IMR-90 (cell line): ENCODE measurements at regions not wholly inside any gene's neighbourhood (a gene's known extent, or its start where the extent isn't known, plus 50 kb on each side); places are given as distances from the start of the nearest gene placed in this dataset.

ENCODE experiments used
- ATAC-seq: fragments of 200-7000 bp; cut with Tn5 transposase; 2 replicates; pipeline ENCODE4 v1.9.1; 2020; ENCODE audit warnings: low read depth, mild to moderate bottlenecking, moderate library complexity
- BruUV-seq: library from RNA; stranded (reverse); fragments of 400-500 nt; replicated peaks from 2 replicates; lab custom pipeline; 2021; lab: Mats Ljungman, UMichigan
- CTCF ChIA-PET: fragments of 300-600 bp; formaldehyde crosslinking; extraction: SDS; loops from one replicate; lab custom pipeline; 2021; ENCODE audit warnings: antibody characterized with exemption; lab: Yijun Ruan, JAX
- POLR2A ChIA-PET: fragments of 300-600 bp; sonication (Branson Sonifier 250); formaldehyde crosslinking; loops from one replicate; lab custom pipeline; 2022; ENCODE audit warnings: antibody characterized with exemption; ENCODE audit not compliant: unreplicated experiment; lab: Charles Lee
- DNase-seq: peaks from one replicate; pipeline ENCODE4 v3.0.0; 2013
- H2AFZ ChIP-seq: replicated peaks from 2 replicates; pipeline ENCODE3; 2013; ENCODE audit warnings: low read length, mild to moderate bottlenecking; ENCODE audit not compliant: poor library complexity
- H2AK5ac ChIP-seq: 2 replicates; pipeline ENCODE4 v1.6.1; 2013; ENCODE audit warnings: low read depth, low read length, inconsistent platforms
- H2AK9ac ChIP-seq: replicated peaks from 2 replicates; pipeline ENCODE3; 2013; ENCODE audit warnings: mild to moderate bottlenecking, low read depth, low read length, moderate library complexity; ENCODE audit not compliant: poor library complexity
- H2BK120ac ChIP-seq: 2 replicates; pipeline ENCODE4 v1.6.1; 2013; ENCODE audit warnings: low read depth, low read length, inconsistent platforms
- H2BK15ac ChIP-seq: 3 replicates; pipeline ENCODE4 v1.6.1; 2013; ENCODE audit warnings: low read depth, low read length, inconsistent platforms
- H2BK20ac ChIP-seq: 2 replicates; pipeline ENCODE4 v1.6.1; 2013; ENCODE audit warnings: low read depth, mild to moderate bottlenecking, inconsistent platforms, low read length, moderate library complexity
- H2BK5ac ChIP-seq: 2 replicates; pipeline ENCODE4 v1.6.1; 2013; ENCODE audit warnings: mild to moderate bottlenecking, low read depth, low read length, inconsistent platforms; ENCODE audit not compliant: poor library complexity, severe bottlenecking
- H3K14ac ChIP-seq: replicated peaks from 2 replicates; pipeline ENCODE4 v1.6.1; 2013; ENCODE audit warnings: low read depth, low read length, inconsistent platforms
- H3K18ac ChIP-seq: 2 replicates; pipeline ENCODE4 v1.6.1; 2013; ENCODE audit warnings: low read depth, low read length, control low read depth
- H3K23ac ChIP-seq: 2 replicates; pipeline ENCODE4 v1.6.1; 2013; ENCODE audit warnings: low read depth, low read length, inconsistent platforms
- H3K27ac ChIP-seq: 2 replicates; pipeline ENCODE4 v1.5.1; 2013; ENCODE audit warnings: mild to moderate bottlenecking, control low read depth, low read length; ENCODE audit not compliant: insufficient read depth
- H3K27me3 ChIP-seq: 2 replicates; pipeline ENCODE4 v1.6.1; 2013; ENCODE audit warnings: low read length; ENCODE audit not compliant: control insufficient read depth, insufficient read depth
- H3K36me3 ChIP-seq: 2 replicates; pipeline ENCODE4 v1.6.1; 2013; ENCODE audit warnings: low read length, mixed read lengths; ENCODE audit not compliant: control insufficient read depth, insufficient read depth
- H3K4ac ChIP-seq: 2 replicates; pipeline ENCODE4 v1.6.1; 2013; ENCODE audit warnings: low read depth, low read length, inconsistent platforms
- H3K4me1 ChIP-seq: 2 replicates; pipeline ENCODE4 v1.6.1; 2013; ENCODE audit warnings: low read length, mixed read lengths; ENCODE audit not compliant: control insufficient read depth, insufficient read depth
- H3K4me2 ChIP-seq: 2 replicates; pipeline ENCODE4 v1.6.1; 2013; ENCODE audit warnings: low read depth, mild to moderate bottlenecking, control low read depth, low read length, moderate library complexity
- H3K4me3 ChIP-seq: 2 replicates; pipeline ENCODE4 v1.5.1; 2013; ENCODE audit warnings: low read depth, mild to moderate bottlenecking, control low read depth, low read length, moderate library complexity; ENCODE audit not compliant: insufficient read depth
- H3K56ac ChIP-seq: 2 replicates; pipeline ENCODE4 v1.6.1; 2013; ENCODE audit warnings: low read length, inconsistent platforms; ENCODE audit not compliant: insufficient read depth; ENCODE audit errors: extremely low read depth
- H3K79me1 ChIP-seq, 2 experiments: 2 replicates each; pipeline ENCODE4 v1.6.1; 2013; ENCODE audit warnings: low read length in 2 of 2, inconsistent platforms in 1 of 2, low read depth in 1 of 2
- H3K9ac ChIP-seq: 2 replicates; pipeline ENCODE4 v1.6.1; 2013; ENCODE audit warnings: low read depth, low read length, control low read depth
- H3K9me1 ChIP-seq: 2 replicates; pipeline ENCODE4 v1.6.1; 2013; ENCODE audit warnings: low read length, inconsistent platforms; ENCODE audit not compliant: insufficient read depth
- H3K9me3 ChIP-seq: 2 replicates; pipeline ENCODE4 v1.6.1; 2013; ENCODE audit warnings: low read length; ENCODE audit not compliant: control insufficient read depth, insufficient read depth
- H4K20me1 ChIP-seq: 2 replicates; pipeline ENCODE4 v1.6.1; 2013; ENCODE audit warnings: low read length, inconsistent platforms; ENCODE audit not compliant: insufficient read depth
- H4K5ac ChIP-seq: 2 replicates; pipeline ENCODE4 v1.6.1; 2013; ENCODE audit warnings: mild to moderate bottlenecking, low read depth, low read length, control low read depth
- H4K8ac ChIP-seq, 2 experiments: 2 replicates each; pipeline ENCODE4 v1.6.1; 2013; ENCODE audit warnings: low read depth in 2 of 2, low read length in 2 of 2, control low read depth in 1 of 2, inconsistent platforms in 1 of 2
- H4K91ac ChIP-seq: 2 replicates; pipeline ENCODE4 v1.6.1; 2013; ENCODE audit warnings: low read depth, low read length, inconsistent platforms; ENCODE audit not compliant: insufficient read depth
- BHLHE40 ChIP-seq: fragments of 150-350 bp; IDR thresholded peaks from 2 replicates; pipeline ENCODE4 v1.6.1; 2016; ENCODE audit warnings: mild to moderate bottlenecking, low read depth, low read length
- CHD1 ChIP-seq: IDR thresholded peaks from 2 replicates; pipeline ENCODE4 v1.6.1; 2012; ENCODE audit warnings: low read depth, low read length, improper control_type of control experiment
- ELK1 ChIP-seq: fragments of 150-350 bp; IDR thresholded peaks from 2 replicates; pipeline ENCODE4 v1.6.1; 2016; ENCODE audit warnings: low read depth, mild to moderate bottlenecking, low read length, moderate library complexity, borderline replicate concordance
- MAFK ChIP-seq: IDR thresholded peaks from 2 replicates; pipeline ENCODE4 v1.6.1; 2012; ENCODE audit warnings: low read depth, low read length, improper control_type of control experiment
- MAZ ChIP-seq: IDR thresholded peaks from 2 replicates; pipeline ENCODE4 v1.6.1; 2012; ENCODE audit warnings: low read depth, mild to moderate bottlenecking, low read length, improper control_type of control experiment, moderate library complexity, borderline replicate concordance
- MXI1 ChIP-seq: IDR thresholded peaks from 2 replicates; pipeline ENCODE4 v1.6.1; 2012; ENCODE audit warnings: low read depth, mild to moderate bottlenecking, low read length, moderate library complexity, borderline replicate concordance
- NFE2L2 ChIP-seq: fragments of 150-350 bp; IDR thresholded peaks from 2 replicates; pipeline ENCODE4 v1.6.1; 2016; ENCODE audit warnings: low read depth, mild to moderate bottlenecking, low read length
- POLR2A ChIP-seq: IDR thresholded peaks from 2 replicates; pipeline ENCODE4 v1.6.1; 2012; ENCODE audit warnings: mild to moderate bottlenecking, low read depth, low read length
- RAD21 ChIP-seq: IDR thresholded peaks from 2 replicates; pipeline ENCODE4 v1.6.1; 2012; ENCODE audit warnings: low read length, improper control_type of control experiment
- SMC3 ChIP-seq: fragments of 150-350 bp; IDR thresholded peaks from 2 replicates; pipeline ENCODE4 v1.6.1; 2016; ENCODE audit warnings: low read depth, mild to moderate bottlenecking, antibody characterized with exemption, low read length, moderate library complexity
- dilution Hi-C: fragments of 300-500 bp; cut with HindIII; formaldehyde crosslinking; loops from one replicate; pipeline ENCODE4 v1.14.3; 2018; ENCODE audit warnings: low sequenced_read_pairs; ENCODE audit not compliant: unreplicated experiment
- in situ Hi-C: fragments of 300-500 bp; cut with MboI; formaldehyde crosslinking; loops from 3 replicates; pipeline ENCODE4 v1.14.3; 2019; ENCODE audit warnings: low sequenced_read_pairs, inconsistent platforms, mixed read lengths
- intact Hi-C: fragments of 100-400 bp; cut with micrococcal nuclease; formaldehyde crosslinking; loops from 2 replicates; pipeline ENCODE4 v1.10.0; 2022
- TF ChIP-seq, protein P1 (sequence below): conservative IDR thresholded peaks from 2 replicates; pipeline ENCODE4 v1.5.1; 2012; ENCODE audit warnings: mild to moderate bottlenecking, low read depth, low read length, improper control_type of control experiment

- POLR2A ChIA-PET = no interaction called here
- Histone ChIP-seq H2BK20ac (no peak overlapping the region), H3K27me3 (no peaks in the 10 kb centered on the region), H4K91ac (no peak overlapping the region), H3K4me3 (no peak overlapping the region), H4K5ac (no peak overlapping the region), H2AK9ac (no peak overlapping the region), H2AFZ (no peak overlapping the region), H3K9ac (no peak overlapping the region), H2BK120ac (no peak overlapping the region), H3K23ac (no peak overlapping the region), H3K14ac (no peak overlapping the region), H3K4ac (no peak overlapping the region), H2BK5ac (no peak overlapping the region), H4K20me1 (no peaks in the 10 kb centered on the region), H4K8ac (no peak overlapping the region), H2BK15ac (no peak overlapping the region), H3K56ac (no peak overlapping the region), H3K79me1 (no peaks in the 10 kb centered on the region), H3K9me1 (no peaks in the 10 kb centered on the region), H2AK5ac (no peak overlapping the region), H3K9me3 (no peaks in the 10 kb centered on the region), H3K4me2 (no peak overlapping the region), H3K27ac (no peak overlapping the region), H3K18ac (no peak overlapping the region), H3K36me3 (no peaks in the 10 kb centered on the region), H3K4me1 (no peaks in the 10 kb centered on the region)
- no TSS peak for BruUV-seq
- intact Hi-C loops = no loop called here
- no peak for TF ChIP-seq MAZ
- TF ChIP-seq RAD21 = no peak
- TF ChIP-seq MAFK = no peak
- no peak for TF ChIP-seq MXI1
- TF ChIP-seq POLR2A = no peak
- no peak for TF ChIP-seq ELK1
- TF ChIP-seq, protein P1, sequence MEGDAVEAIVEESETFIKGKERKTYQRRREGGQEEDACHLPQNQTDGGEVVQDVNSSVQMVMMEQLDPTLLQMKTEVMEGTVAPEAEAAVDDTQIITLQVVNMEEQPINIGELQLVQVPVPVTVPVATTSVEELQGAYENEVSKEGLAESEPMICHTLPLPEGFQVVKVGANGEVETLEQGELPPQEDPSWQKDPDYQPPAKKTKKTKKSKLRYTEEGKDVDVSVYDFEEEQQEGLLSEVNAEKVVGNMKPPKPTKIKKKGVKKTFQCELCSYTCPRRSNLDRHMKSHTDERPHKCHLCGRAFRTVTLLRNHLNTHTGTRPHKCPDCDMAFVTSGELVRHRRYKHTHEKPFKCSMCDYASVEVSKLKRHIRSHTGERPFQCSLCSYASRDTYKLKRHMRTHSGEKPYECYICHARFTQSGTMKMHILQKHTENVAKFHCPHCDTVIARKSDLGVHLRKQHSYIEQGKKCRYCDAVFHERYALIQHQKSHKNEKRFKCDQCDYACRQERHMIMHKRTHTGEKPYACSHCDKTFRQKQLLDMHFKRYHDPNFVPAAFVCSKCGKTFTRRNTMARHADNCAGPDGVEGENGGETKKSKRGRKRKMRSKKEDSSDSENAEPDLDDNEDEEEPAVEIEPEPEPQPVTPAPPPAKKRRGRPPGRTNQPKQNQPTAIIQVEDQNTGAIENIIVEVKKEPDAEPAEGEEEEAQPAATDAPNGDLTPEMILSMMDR = no peak
- TF ChIP-seq SMC3 = no peak
- TF ChIP-seq BHLHE40 = no peak
- TF ChIP-seq CHD1 = no peak
- no peak for TF ChIP-seq NFE2L2
- dilution Hi-C loops = no loop called here
- CTCF ChIA-PET = no interaction called here
- in situ Hi-C loops = loop anchor here (25.0 kb wide), 1 partner anchor 397 kb away; no protein-coding TSS in a partner anchor
- ATAC-seq (no peak), DNase-seq (no peak)
These were observed 637.7 kb upstream of the UBE2E2 start for GRCh38 chr3:22565393-22565792.
